GM23248 (cell line): ENCODE measurements at regions not wholly inside any gene's neighbourhood (a gene's known extent, or its start where the extent isn't known, plus 50 kb on each side); places are given as distances from the start of the nearest gene placed in this dataset.

Experiments
- DNase-seq: peaks from one replicate; pipeline ENCODE4 v3.0.0-alpha.2; 2015
- H2AFZ ChIP-seq: fragments of 200-600 bp; sonication (generic); 2 replicates; pipeline ENCODE4 v1.6.1; 2016; ENCODE audit warnings: antibody characterized with exemption
- H3F3A ChIP-seq: fragments of 200-600 bp; sonication (generic); 2 replicates; pipeline ENCODE4 v1.6.1; 2016; ENCODE audit warnings: mild to moderate bottlenecking, antibody characterized with exemption, mixed run types; ENCODE audit not compliant: insufficient read depth
- H3K27ac ChIP-seq: fragments of 200-600 bp; sonication (generic); 2 replicates; pipeline ENCODE4 v1.5.1; 2016; ENCODE audit warnings: mild to moderate bottlenecking
- H3K27me3 ChIP-seq: fragments of 200-600 bp; sonication (generic); replicated peaks from 2 replicates; pipeline ENCODE4 v1.6.1; 2016; ENCODE audit warnings: mild to moderate bottlenecking; ENCODE audit not compliant: insufficient read depth
- H3K36me3 ChIP-seq: fragments of 200-600 bp; sonication (generic); 2 replicates; pipeline ENCODE4 v1.6.1; 2016; ENCODE audit warnings: low read depth, mild to moderate bottlenecking
- H3K4me1 ChIP-seq: fragments of 200-600 bp; sonication (generic); 2 replicates; pipeline ENCODE4 v1.6.1; 2016; ENCODE audit warnings: mild to moderate bottlenecking; ENCODE audit not compliant: insufficient read depth
- H3K4me2 ChIP-seq: fragments of 200-600 bp; sonication (generic); one replicate; pipeline ENCODE4 v1.6.1; 2016; ENCODE audit warnings: mild to moderate bottlenecking; ENCODE audit not compliant: unreplicated experiment
- H3K4me3 ChIP-seq: fragments of 200-600 bp; sonication (generic); 2 replicates; pipeline ENCODE4 v1.5.1; 2016; ENCODE audit warnings: mild to moderate bottlenecking
- H3K79me2 ChIP-seq: fragments of 200-600 bp; sonication (generic); 2 replicates; pipeline ENCODE4 v1.6.1; 2016; ENCODE audit warnings: mild to moderate bottlenecking; ENCODE audit not compliant: insufficient read depth
- H3K9ac ChIP-seq: fragments of 200-600 bp; sonication (generic); 2 replicates; pipeline ENCODE4 v1.6.1; 2016; ENCODE audit warnings: mild to moderate bottlenecking
- H3K9me2 ChIP-seq: fragments of 200-600 bp; sonication (generic); 2 replicates; pipeline ENCODE4 v1.6.1; 2016; ENCODE audit warnings: mixed run types, mild to moderate bottlenecking, moderate library complexity; ENCODE audit not compliant: insufficient read depth
- H3K9me3 ChIP-seq: fragments of 200-600 bp; sonication (generic); one replicate; pipeline ENCODE4 v1.6.1; 2017; ENCODE audit warnings: low read depth
- H4K20me1 ChIP-seq: fragments of 200-600 bp; sonication (generic); 2 replicates; pipeline ENCODE4 v1.6.0; 2016; ENCODE audit not compliant: insufficient read depth
- EZH2 ChIP-seq: fragments of 200-600 bp; sonication (generic); IDR thresholded peaks from 2 replicates; pipeline ENCODE4 v1.6.1; 2018; ENCODE audit warnings: antibody characterized with exemption, mild to moderate bottlenecking; ENCODE audit not compliant: insufficient read depth, poor library complexity, severe bottlenecking
- EZH2phosphoT487 ChIP-seq: fragments of 200-600 bp; sonication (generic); IDR thresholded peaks from 2 replicates; pipeline ENCODE4 v1.6.1; 2018; ENCODE audit warnings: antibody characterized with exemption, moderate library complexity, mild to moderate bottlenecking, low read depth; ENCODE audit not compliant: insufficient read depth
- WGBS, 2 experiments: methylation state at CpG; one replicate each; pipeline ENCODE4 v1.1.6; 2015 to 2017; ENCODE audit warnings: low lambda C conversion rate in 2 of 2, low coverage in 1 of 2; ENCODE audit errors: missing lambda C conversion rate in 2 of 2; 5-methylcytosine and 5-hydroxymethylcytosine counted together
- in situ Hi-C: fragments of 300-500 bp; cut with MboI; formaldehyde crosslinking; loops from 2 replicates; pipeline ENCODE4 v1.15.0; 2020

DNA sequence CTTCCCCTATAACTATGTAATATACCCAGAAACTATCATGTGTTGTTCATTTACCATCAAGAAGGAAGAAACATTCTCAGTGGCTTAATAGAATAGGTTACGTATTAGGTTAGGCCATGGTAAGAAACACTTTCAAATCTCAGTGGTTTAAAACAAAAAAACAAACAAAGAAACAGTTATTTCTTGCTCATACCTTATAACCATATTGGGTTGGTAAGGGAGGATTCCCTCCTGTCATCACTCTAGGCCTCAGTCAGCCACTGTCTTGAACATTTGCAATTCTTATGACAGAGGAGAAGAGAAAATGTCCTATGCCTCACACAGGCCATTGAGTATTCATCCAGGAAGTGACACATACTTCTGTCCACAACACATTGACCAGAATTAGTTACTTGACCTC is 727.7 kb upstream of the NECTIN3 start:
- 34 to 40% methylated on average over 1 of the region's 1 CpG for WGBS, 2 experiments
- H3K27me3 ChIP-seq, result no peaks in the 10 kb centered on the region
- H3K27ac ChIP-seq, result peak overlapping the region; percentile 65
- H3K4me2 ChIP-seq, result peak overlapping the region; percentile 4
- TF ChIP-seq EZH2phosphoT487 (no peak), EZH2 (no peak)
- in situ Hi-C loops, result no loop called here
- peak overlapping the region; percentile 20 for H2AFZ ChIP-seq
- no peaks in the 10 kb centered on the region for H3K9me2 ChIP-seq
- DNase-seq, result peak; percentile 69
- H3K79me2 ChIP-seq, result no peaks in the 10 kb centered on the region
- no peak overlapping the region for H3K4me3 ChIP-seq
- peaks cover 46% of the 10 kb centered on the region for H3K4me1 ChIP-seq
- H3K36me3 ChIP-seq, result no peaks in the 10 kb centered on the region
- no peak overlapping the region for H3K9ac ChIP-seq
- no peaks in the 10 kb centered on the region for H4K20me1 ChIP-seq
- peaks cover 32% of the 10 kb centered on the region for H3F3A ChIP-seq
- H3K9me3 ChIP-seq, result no peaks in the 10 kb centered on the region

DNA sequence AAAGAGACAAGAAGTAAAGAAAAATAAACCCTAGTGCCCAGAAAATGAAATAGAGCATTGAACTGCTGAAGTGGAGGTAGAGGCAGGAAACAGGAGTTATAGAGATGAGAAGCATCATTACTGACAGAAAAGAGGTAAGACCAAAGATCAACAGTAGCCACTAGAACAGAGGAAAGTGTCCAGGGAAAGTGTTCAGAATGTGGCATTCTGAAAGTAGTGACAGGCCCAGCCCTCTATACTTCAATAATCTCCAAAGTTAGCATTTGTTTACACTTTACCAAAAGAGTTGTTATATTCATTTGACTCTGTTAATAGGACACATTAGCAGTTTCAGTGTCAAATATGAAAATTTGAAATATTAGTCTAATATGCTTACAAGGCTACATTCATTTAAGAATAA is 727.1 kb upstream of the NECTIN3 start:
- no peaks in the 10 kb centered on the region for H3K79me2 ChIP-seq
- TF ChIP-seq EZH2 (no peak), EZH2phosphoT487 (no peak)
- no peaks in the 10 kb centered on the region for H4K20me1 ChIP-seq
- peaks cover 46% of the 10 kb centered on the region for H3K4me1 ChIP-seq
- no peak overlapping the region for H3K9ac ChIP-seq
- no peaks in the 10 kb centered on the region for H3K9me3 ChIP-seq
- H3K27ac ChIP-seq, result peak overlapping the region; percentile 65
- H3K4me2 ChIP-seq, result no peak overlapping the region
- DNase-seq, result no peak
- H3K4me3 ChIP-seq, result no peak overlapping the region
- H2AFZ ChIP-seq, result peak overlapping the region; percentile 20
- peaks cover 32% of the 10 kb centered on the region for H3F3A ChIP-seq
- H3K27me3 ChIP-seq, result no peaks in the 10 kb centered on the region
- in situ Hi-C loops, result no loop called here
- H3K36me3 ChIP-seq, result no peaks in the 10 kb centered on the region
- H3K9me2 ChIP-seq, result no peaks in the 10 kb centered on the region

DNA sequence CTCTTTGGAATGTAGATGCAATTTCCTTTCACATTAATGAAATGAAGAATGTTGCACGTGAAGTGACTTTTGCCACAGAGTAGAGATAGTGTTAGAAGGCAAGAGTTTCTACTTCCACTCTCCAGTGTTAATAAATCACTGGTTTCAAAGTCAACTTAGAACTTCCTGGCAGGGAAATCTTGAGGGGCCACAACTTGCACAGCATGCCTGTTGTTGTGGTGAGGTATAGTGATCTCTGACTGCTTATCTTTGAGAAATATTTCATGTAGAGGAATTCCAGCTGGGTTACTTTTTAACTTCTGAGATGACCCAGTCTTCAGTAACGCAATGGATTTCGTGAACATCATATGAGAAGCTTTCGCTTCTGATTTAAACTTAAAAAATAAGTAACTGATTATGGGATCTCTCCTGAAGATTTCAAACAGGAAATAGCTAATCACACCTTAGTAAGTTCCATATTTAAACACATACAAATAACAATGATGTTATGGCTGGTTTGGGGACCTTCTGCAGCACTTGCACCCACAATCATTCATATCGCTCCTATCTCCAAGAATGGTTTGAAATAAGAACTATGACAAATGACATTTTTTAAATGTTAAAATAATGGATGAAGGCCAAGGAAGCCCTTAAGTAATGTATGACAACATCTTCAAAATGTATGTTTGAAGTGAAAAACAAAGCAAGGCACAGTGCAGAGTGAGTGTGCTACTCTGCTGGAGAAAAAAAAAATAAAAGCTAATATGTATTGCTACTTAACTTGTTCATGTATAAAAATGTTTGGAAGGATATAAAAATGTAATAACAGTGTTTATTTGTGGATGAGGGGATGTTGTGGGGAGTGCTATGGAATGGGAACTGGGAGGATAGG is 726.5 kb upstream of the NECTIN3 start:
- in situ Hi-C loops, result no loop called here
- no peak for DNase-seq
- Histone ChIP-seq H4K20me1 (no peaks in the 10 kb centered on the region), H3K9me3 (no peaks in the 10 kb centered on the region), H3K27ac (no peak overlapping the region), H3K4me3 (no peak overlapping the region), H3K4me2 (no peak overlapping the region), H3K9ac (no peak overlapping the region), H3F3A (peaks cover 32% of the 10 kb centered on the region), H3K27me3 (no peaks in the 10 kb centered on the region), H3K79me2 (no peaks in the 10 kb centered on the region), H3K36me3 (no peaks in the 10 kb centered on the region), H3K4me1 (peaks cover 46% of the 10 kb centered on the region), H2AFZ (0 out of 2 replicates have a peak overlapping the region, but pooled peaks have one; percentile 10), H3K9me2 (no peaks in the 10 kb centered on the region)
- TF ChIP-seq EZH2phosphoT487 (no peak), EZH2 (no peak)
- WGBS, 2 experiments, result 93 to 98% methylated on average over 5 of the region's 5 CpGs

DNA sequence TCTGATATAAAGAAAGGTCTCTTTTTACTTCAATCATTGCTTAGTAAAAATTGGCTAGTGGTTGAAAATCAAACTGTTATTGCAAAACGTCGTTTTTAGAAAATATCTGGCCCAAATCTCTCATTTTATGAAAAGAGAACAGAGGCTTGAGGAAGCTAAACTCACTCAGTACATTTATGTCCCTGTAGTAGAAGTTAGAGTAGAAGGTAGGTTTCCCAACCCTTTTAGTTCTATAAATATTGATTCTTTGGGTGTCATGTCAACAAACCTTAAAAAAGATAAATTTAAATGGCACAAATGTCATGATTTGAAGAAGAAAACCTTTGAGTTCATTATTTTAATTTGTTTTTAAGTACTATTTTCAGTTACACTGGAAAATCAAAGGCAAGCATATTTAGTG is 722.3 kb upstream of the NECTIN3 start:
- in situ Hi-C loops, result no loop called here
- DNase-seq, result no peak
- H3K27ac ChIP-seq, result no peak overlapping the region
- no peaks in the 10 kb centered on the region for H4K20me1 ChIP-seq
- H3K4me3 ChIP-seq, result no peak overlapping the region
- H2AFZ ChIP-seq, result no peak overlapping the region
- no peak overlapping the region for H3K9ac ChIP-seq
- H3K36me3 ChIP-seq, result no peaks in the 10 kb centered on the region
- TF ChIP-seq EZH2 (no peak), EZH2phosphoT487 (no peak)
- no peaks in the 10 kb centered on the region for H3K9me2 ChIP-seq
- H3K9me3 ChIP-seq, result no peaks in the 10 kb centered on the region
- peaks cover 23% of the 10 kb centered on the region for H3K4me1 ChIP-seq
- H3K4me2 ChIP-seq, result no peak overlapping the region
- no peaks in the 10 kb centered on the region for H3K27me3 ChIP-seq
- peaks cover 23% of the 10 kb centered on the region for H3F3A ChIP-seq
- 95 to 96% methylated on average over 2 of the region's 2 CpGs for WGBS, 2 experiments
- no peaks in the 10 kb centered on the region for H3K79me2 ChIP-seq
